NB4 (cell line): ENCODE measurements at regions not wholly inside any gene's neighbourhood (a gene's known extent, or its start where the extent isn't known, plus 50 kb on each side); places are given as distances from the start of the nearest gene placed in this dataset.

Source experiments
- CTCF ChIP-seq: IDR thresholded peaks from one replicate; pipeline ENCODE4 v1.5.1; 2012; ENCODE audit warnings: low read depth, low read length
- POLR2A ChIP-seq: IDR thresholded peaks from 2 replicates; pipeline ENCODE4 v1.6.1; 2011; ENCODE audit warnings: mild to moderate bottlenecking; ENCODE audit not compliant: insufficient read length; ENCODE audit errors: extremely low read depth

- TF ChIP-seq CTCF, result no peak
- TF ChIP-seq POLR2A, result no peak
Measured at GRCh38 chr1:193473932-193474331, 287.5 kb upstream of the B3GALT2 start.
